ENCODE measurements at regions not wholly inside any gene's neighbourhood (a gene's known extent, or its start where the extent isn't known, plus 50 kb on each side); places are given as distances from the start of the nearest gene placed in this dataset.

GRCh38 chr10:131685576-131685975 is 215.2 kb upstream of the PPP2R2D start:
- DNase-seq (ENCODE audit: low read depth), result no peak
- CTCF ChIA-PET, result no interaction called here
- TF ChIP-seq, protein P1, sequence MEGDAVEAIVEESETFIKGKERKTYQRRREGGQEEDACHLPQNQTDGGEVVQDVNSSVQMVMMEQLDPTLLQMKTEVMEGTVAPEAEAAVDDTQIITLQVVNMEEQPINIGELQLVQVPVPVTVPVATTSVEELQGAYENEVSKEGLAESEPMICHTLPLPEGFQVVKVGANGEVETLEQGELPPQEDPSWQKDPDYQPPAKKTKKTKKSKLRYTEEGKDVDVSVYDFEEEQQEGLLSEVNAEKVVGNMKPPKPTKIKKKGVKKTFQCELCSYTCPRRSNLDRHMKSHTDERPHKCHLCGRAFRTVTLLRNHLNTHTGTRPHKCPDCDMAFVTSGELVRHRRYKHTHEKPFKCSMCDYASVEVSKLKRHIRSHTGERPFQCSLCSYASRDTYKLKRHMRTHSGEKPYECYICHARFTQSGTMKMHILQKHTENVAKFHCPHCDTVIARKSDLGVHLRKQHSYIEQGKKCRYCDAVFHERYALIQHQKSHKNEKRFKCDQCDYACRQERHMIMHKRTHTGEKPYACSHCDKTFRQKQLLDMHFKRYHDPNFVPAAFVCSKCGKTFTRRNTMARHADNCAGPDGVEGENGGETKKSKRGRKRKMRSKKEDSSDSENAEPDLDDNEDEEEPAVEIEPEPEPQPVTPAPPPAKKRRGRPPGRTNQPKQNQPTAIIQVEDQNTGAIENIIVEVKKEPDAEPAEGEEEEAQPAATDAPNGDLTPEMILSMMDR (IDR thresholded peaks at IDR 0.05; ENCODE audit: insufficient read depth, low read depth, low read length), result no peak

DNA sequence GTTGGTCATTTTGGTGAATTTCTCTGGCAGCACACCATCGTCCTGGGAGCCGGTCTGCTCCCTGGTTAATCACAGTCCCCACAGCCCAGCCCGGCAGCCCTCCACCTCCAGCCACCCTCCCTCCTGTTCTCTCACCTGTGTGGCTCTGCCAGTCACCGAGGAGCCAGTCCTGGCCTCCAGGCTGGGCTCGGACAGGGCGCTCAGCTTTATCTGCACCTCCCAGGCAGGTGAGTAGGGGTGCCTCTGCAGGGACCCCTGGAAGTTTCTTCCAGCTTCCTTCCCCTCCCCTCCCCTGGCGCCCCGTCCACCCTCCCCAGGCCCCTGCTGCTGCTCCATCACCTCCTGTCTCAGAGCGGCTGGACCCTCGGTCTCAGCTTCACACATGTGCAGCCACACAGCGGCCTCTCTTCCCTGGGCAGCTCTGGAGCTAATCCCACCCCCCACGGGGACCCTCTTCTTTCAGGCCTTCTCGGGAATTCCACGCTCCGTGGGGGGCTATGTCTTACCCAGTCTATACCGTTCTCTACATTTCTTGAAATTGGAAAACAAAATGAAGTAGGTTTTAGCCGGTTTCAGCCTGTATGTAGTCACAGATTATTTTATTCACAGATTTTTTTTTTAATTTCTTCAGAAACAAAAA is 213.9 kb upstream of the PPP2R2D start:
- no peak for DNase-seq (ENCODE audit: low read depth)
- CTCF ChIA-PET, result no interaction called here

More at GRCh38 chr10:131685576-131685975, 215.2 kb upstream of the PPP2R2D start:
- POLR2A ChIA-PET, result no interaction called here
- H3K27me3 ChIP-seq (ENCODE audit: control insufficient read depth, insufficient read depth, low read length), result no peaks in the 10 kb centered on the region
- H3K36me3 ChIP-seq (ENCODE audit: control insufficient read depth, insufficient read depth, low read length), result no peaks in the 10 kb centered on the region
- H3K4me3 ChIP-seq (ENCODE audit: low read depth, low read length), result no peak overlapping the region

GRCh38 chr10:131688304-131688703 is 212.5 kb upstream of the PPP2R2D start:
- TF ChIP-seq, protein P1 (IDR thresholded peaks at IDR 0.05; ENCODE audit: insufficient read depth, low read depth, low read length), result no peak
- DNase-seq (ENCODE audit: low read depth), result no peak
- POLR2A ChIA-PET, result no interaction called here

More for the DNA sequence above, 213.9 kb upstream of the PPP2R2D start:
- TF ChIP-seq, protein P1 (IDR thresholded peaks at IDR 0.05; ENCODE audit: insufficient read depth, low read depth, low read length), result no peak
- no peaks in the 10 kb centered on the region for H3K27me3 ChIP-seq (ENCODE audit: control insufficient read depth, insufficient read depth, low read length)
- no peak overlapping the region for H3K4me3 ChIP-seq (ENCODE audit: low read depth, low read length)
- no peaks in the 10 kb centered on the region for H3K36me3 ChIP-seq (ENCODE audit: control insufficient read depth, insufficient read depth, low read length)
- POLR2A ChIA-PET, result no interaction called here

DNA sequence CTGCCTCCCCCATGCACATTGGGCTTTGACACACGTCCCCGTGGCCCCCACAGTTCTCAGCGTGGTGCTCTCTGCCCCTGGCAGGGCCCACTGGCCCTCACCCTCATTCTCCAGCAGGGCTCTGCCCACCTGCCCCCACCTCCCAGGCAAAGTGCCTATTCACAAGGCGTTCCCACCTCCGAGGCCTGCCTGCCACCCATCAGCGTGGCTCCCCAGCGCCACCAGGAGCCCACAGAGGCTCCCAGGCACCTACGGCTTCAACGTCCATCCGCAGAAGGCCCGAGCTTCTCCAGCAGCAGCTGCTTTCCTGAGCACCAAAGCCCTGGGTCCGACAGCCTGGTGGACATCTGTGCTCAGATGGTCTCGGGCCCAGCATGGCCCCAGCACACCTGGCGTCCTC is 211.8 kb upstream of the PPP2R2D start:
- no peaks in the 10 kb centered on the region for H3K27me3 ChIP-seq (ENCODE audit: control insufficient read depth, insufficient read depth, low read length)
- TF ChIP-seq, protein P1 (IDR thresholded peaks at IDR 0.05; ENCODE audit: insufficient read depth, low read depth, low read length), result no peak
- no peaks in the 10 kb centered on the region for H3K36me3 ChIP-seq (ENCODE audit: control insufficient read depth, insufficient read depth, low read length)
- no peak overlapping the region for H3K4me3 ChIP-seq (ENCODE audit: low read depth, low read length)
- DNase-seq (ENCODE audit: low read depth), result no peak
- CTCF ChIA-PET, result no interaction called here
- POLR2A ChIA-PET, result no interaction called here

More at GRCh38 chr10:131688304-131688703, 212.5 kb upstream of the PPP2R2D start:
- Histone ChIP-seq H3K36me3 (ENCODE audit: control insufficient read depth, insufficient read depth, low read length) (no peaks in the 10 kb centered on the region), H3K27me3 (ENCODE audit: control insufficient read depth, insufficient read depth, low read length) (no peaks in the 10 kb centered on the region), H3K4me3 (ENCODE audit: low read depth, low read length) (no peak overlapping the region)
- CTCF ChIA-PET, result no interaction called here

DNA sequence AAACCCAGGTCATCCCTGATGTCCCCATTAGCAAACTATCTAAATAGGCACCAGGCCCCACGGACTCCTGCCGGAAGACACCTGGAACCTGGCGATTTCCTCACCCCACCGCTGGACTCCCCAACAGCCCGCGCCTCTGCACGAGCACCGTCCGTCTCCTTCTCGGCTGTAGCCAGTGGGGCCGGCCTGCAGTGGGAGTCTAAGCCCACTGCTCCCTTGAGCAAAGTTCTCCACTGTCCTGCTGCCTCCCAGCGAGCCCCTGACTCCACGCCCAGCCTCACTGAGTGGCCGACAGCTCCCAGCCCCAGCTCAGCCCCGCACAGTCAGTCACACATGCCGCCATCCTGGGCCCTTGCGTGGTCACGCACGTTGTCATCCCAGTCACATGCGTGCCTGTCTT is 211.3 kb upstream of the PPP2R2D start:
- TF ChIP-seq, protein P1 (IDR thresholded peaks at IDR 0.05; ENCODE audit: insufficient read depth, low read depth, low read length), result no peak
- ChIA-PET CTCF (no interaction called here), POLR2A (no interaction called here)
- Histone ChIP-seq H3K27me3 (ENCODE audit: control insufficient read depth, insufficient read depth, low read length) (no peaks in the 10 kb centered on the region), H3K4me3 (ENCODE audit: low read depth, low read length) (no peak overlapping the region), H3K36me3 (ENCODE audit: control insufficient read depth, insufficient read depth, low read length) (no peaks in the 10 kb centered on the region)
- no peak for DNase-seq (ENCODE audit: low read depth)
